ENCODE measurements at regions not wholly inside any gene's neighbourhood (a gene's known extent, or its start where the extent isn't known, plus 50 kb on each side); places are given as distances from the start of the nearest gene placed in this dataset.

DNA sequence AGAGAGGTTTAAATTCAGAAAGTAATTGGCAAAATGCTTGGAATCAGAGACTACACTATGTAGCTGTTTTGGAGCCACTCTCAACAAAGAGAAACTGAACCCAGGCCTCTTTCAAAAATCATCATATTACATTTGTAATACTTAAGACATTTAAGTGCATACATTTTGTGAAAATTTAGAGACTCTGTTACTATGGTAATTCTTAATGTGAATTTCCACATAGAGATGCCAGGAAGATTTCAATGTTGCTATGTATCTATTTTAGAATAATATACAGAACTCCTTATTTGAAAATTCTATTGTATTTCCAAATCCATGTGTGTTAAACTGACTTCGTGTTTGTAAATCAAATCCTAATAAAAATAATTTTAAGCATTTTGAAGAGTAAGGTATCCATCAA, 1260.9 kb upstream of the C9orf72 start:
- Histone ChIP-seq H3K9me3 (ENCODE audit: insufficient read depth in 2 of 2, low read depth in 1 of 2, low read length in 1 of 2) (no peaks in the 10 kb centered on the region), H3K18ac (ENCODE audit: extremely low read depth, low read length) (no peak overlapping the region), H3K23ac (ENCODE audit: insufficient read length) (no peak overlapping the region), H4K5ac (ENCODE audit: insufficient read length, low read depth, low read length) (no peak overlapping the region), H3K56ac (replicated peaks; ENCODE audit: insufficient read length, low read depth, low read length) (no peak overlapping the region), H3K4me3 (ENCODE audit: extremely low read depth in 1 of 4, insufficient read depth in 2 of 4, low read depth in 3 of 4, low read length in 4 of 4) (no peak overlapping the region), H4K8ac (ENCODE audit: extremely low read depth, insufficient read depth, low read length) (no peak overlapping the region), H3K4ac (replicated peaks; ENCODE audit: insufficient read length, low read depth, low read length) (no peak overlapping the region), H3K9ac (replicated peaks in 1 of 4; ENCODE audit: extremely low read depth in 1 of 4, low read depth in 3 of 4, low read length in 3 of 4) (no peak overlapping the region), H2AK5ac (ENCODE audit: low read depth, low read length) (no peak overlapping the region), H2BK120ac (replicated peaks; ENCODE audit: low read depth, low read length) (no peak overlapping the region), H2BK15ac (ENCODE audit: low read length) (no peak overlapping the region), H3K27ac (ENCODE audit: low read depth, low read length) (no peak overlapping the region), H3K4me2 (ENCODE audit: insufficient read depth in 1 of 2, low read depth in 2 of 2, low read length in 2 of 2) (no peak overlapping the region), H3K14ac (ENCODE audit: insufficient read length) (no peak overlapping the region), H2BK20ac (ENCODE audit: low read length) (no peak overlapping the region), H3K27me3 (replicated peaks in 1 of 4; ENCODE audit: control insufficient read depth in 3 of 4, extremely low read depth in 1 of 4, insufficient read depth in 3 of 4, low read length in 3 of 4) (no peaks in the 10 kb centered on the region), H3K79me1 (ENCODE audit: low read depth, low read length) (no peaks in the 10 kb centered on the region), H2BK5ac (ENCODE audit: low read depth, low read length) (no peak overlapping the region), H4K91ac (replicated peaks; ENCODE audit: insufficient read length, low read length) (no peak overlapping the region), H2BK12ac (ENCODE audit: low read depth, low read length) (no peak overlapping the region), H4K20me1 (replicated peaks in 1 of 2; ENCODE audit: control insufficient read depth in 1 of 2, insufficient read depth in 2 of 2, low read length in 2 of 2) (no peaks in the 10 kb centered on the region), H3K4me1 (replicated peaks in 1 of 4; ENCODE audit: control insufficient read depth in 3 of 4, insufficient read depth in 4 of 4, low read length in 3 of 4) (peaks cover 0 to 3% (median 0%) of the 10 kb centered on the region in 4 experiments; a peak in 1 of 7 replicates), H2AFZ (ENCODE audit: low read length) (no peak overlapping the region), H3K23me2 (ENCODE audit: low read depth, low read length) (no peaks in the 10 kb centered on the region), H3K79me2 (ENCODE audit: control insufficient read depth in 1 of 2, insufficient read depth in 2 of 2, low read length in 2 of 2) (peaks cover 0 to 3% of the 10 kb centered on the region in 2 experiments; a peak in 1 of 4 replicates), H3K36me3 (ENCODE audit: control insufficient read depth in 2 of 4, insufficient read depth in 4 of 4, low read length in 3 of 4) (no peaks in the 10 kb centered on the region)
- 82% methylated on average over 1 of the region's 1 CpG; no CpG with 5 or more reads in 1 of the 2 experiments for WGBS, 2 experiments (ENCODE audit: extremely low coverage in 1 of 2, insufficient coverage in 1 of 2, insufficient read length in 1 of 2, insufficient replicate concordance in 2 of 2, low coverage in 1 of 2, low lambda C conversion rate in 2 of 2, missing lambda C conversion rate in 1 of 2)
- no peak for DNase-seq (ENCODE audit: low read depth in 1 of 2, low spot score in 2 of 2)
- ChIA-PET POLR2A (ENCODE audit: partially characterized antibody) (no interaction called here), CTCF (ENCODE audit: partially characterized antibody) (no interaction called here)
- TF ChIP-seq HDAC2 (IDR thresholded peaks at IDR 0.05; ENCODE audit: borderline replicate concordance in 1 of 2, low read depth in 2 of 2, low read length in 2 of 2), result no peak
- no peak for TF ChIP-seq TAF1 (IDR thresholded peaks at IDR 0.05; ENCODE audit: low read depth, low read length)
- TF ChIP-seq EZH2 (IDR thresholded peaks at IDR 0.05; ENCODE audit: low read depth, low read length, severe bottlenecking), result no peak
- TF ChIP-seq SAP30 (IDR thresholded peaks at IDR 0.05; ENCODE audit: insufficient read depth, insufficient replicate concordance, low read length), result no peak
- TF ChIP-seq RNF2 (IDR thresholded peaks at IDR 0.05; ENCODE audit: borderline replicate concordance, low read depth, low read length, missing control alignments, poor library complexity, severe bottlenecking), result no peak
- no peak for TF ChIP-seq TBP (IDR thresholded peaks at IDR 0.05; ENCODE audit: low read depth, low read length)
- TF ChIP-seq MAFK (IDR thresholded peaks at IDR 0.05; ENCODE audit: low read depth, low read length), result no peak
- TF ChIP-seq POLR2A (IDR thresholded peaks at IDR 0.05; ENCODE audit: control extremely low read depth in 1 of 2, low read depth in 2 of 2, low read length in 2 of 2), result no peak
- TF ChIP-seq, protein P1, sequence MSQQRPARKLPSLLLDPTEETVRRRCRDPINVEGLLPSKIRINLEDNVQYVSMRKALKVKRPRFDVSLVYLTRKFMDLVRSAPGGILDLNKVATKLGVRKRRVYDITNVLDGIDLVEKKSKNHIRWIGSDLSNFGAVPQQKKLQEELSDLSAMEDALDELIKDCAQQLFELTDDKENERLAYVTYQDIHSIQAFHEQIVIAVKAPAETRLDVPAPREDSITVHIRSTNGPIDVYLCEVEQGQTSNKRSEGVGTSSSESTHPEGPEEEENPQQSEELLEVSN (IDR thresholded peaks at IDR 0.05), result no peak
- no peak for TF ChIP-seq TCF12 (IDR thresholded peaks at IDR 0.05; ENCODE audit: low read depth, low read length)
- no peak for TF ChIP-seq SP2 (IDR thresholded peaks at IDR 0.05; ENCODE audit: low read length)
- no peak for TF ChIP-seq TAF7 (optimal IDR thresholded peaks at IDR 0.05; ENCODE audit: borderline replicate concordance, low read depth, low read length)
- FAIRE-seq, result no peak
